Activated CD4-positive, alpha-beta memory T cell treated with anti-CD3 and anti-CD28 coated beads, Interleukin-2, amount 10 ng/mL, durations not matched to agents 7 days and 5 days (primary cell): ENCODE measurements at regions not wholly inside any gene's neighbourhood (a gene's known extent, or its start where the extent isn't known, plus 50 kb on each side); places are given as distances from the start of the nearest gene placed in this dataset.

ENCODE experiments used
- CTCF ChIA-PET: fragments of 350-600 bp; sonication (Branson Sonifier 250); formaldehyde crosslinking; loops from one replicate; lab custom pipeline; 2021; ENCODE audit warnings: antibody characterized with exemption, inconsistent platforms; lab: Charles Lee
- POLR2A ChIA-PET: fragments of 350-600 bp; sonication (Branson Sonifier 250); formaldehyde crosslinking; loops from one replicate; lab custom pipeline; 2021; ENCODE audit warnings: antibody characterized with exemption; lab: Charles Lee
- DNase-seq: peaks from one replicate; pipeline ENCODE4 v3.0.0-alpha.2; 2020
- H3K27ac Mint-ChIP-seq: one replicate; pipeline ENCODE4 v1.8.0; 2021; ENCODE audit warnings: mild to moderate bottlenecking, mixed read lengths
- H3K27me3 Mint-ChIP-seq: one replicate; pipeline ENCODE4 v1.8.0; 2021; ENCODE audit warnings: mixed read lengths
- H3K36me3 Mint-ChIP-seq: one replicate; pipeline ENCODE4 v1.8.0; 2021; ENCODE audit warnings: low read depth, mixed read lengths
- H3K4me1 Mint-ChIP-seq: one replicate; pipeline ENCODE4 v1.8.0; 2021; ENCODE audit warnings: mixed read lengths
- H3K4me3 Mint-ChIP-seq: one replicate; pipeline ENCODE4 v1.8.0; 2021; ENCODE audit warnings: mild to moderate bottlenecking, mixed read lengths
- H3K9me3 Mint-ChIP-seq: one replicate; pipeline ENCODE4 v1.8.0; 2021; ENCODE audit warnings: mixed read lengths

GRCh38 chr7:25762511-25763462, 389.2 kb upstream of the NFE2L3 start:
- H3K36me3 Mint-ChIP-seq = no peaks in the 10 kb centered on the region
- no peaks in the 10 kb centered on the region for H3K4me1 Mint-ChIP-seq
- ChIA-PET POLR2A (no interaction called here), CTCF (no interaction called here)
- H3K27ac Mint-ChIP-seq = no peak overlapping the region
- no peak for DNase-seq
- H3K27me3 Mint-ChIP-seq = peaks cover 4% of the 10 kb centered on the region
- H3K4me3 Mint-ChIP-seq = no peak overlapping the region
- no peaks in the 10 kb centered on the region for H3K9me3 Mint-ChIP-seq

GRCh38 chr7:25763463-25763860, 388.5 kb upstream of the NFE2L3 start:
- Mint-ChIP-seq H3K27ac (no peak overlapping the region), H3K36me3 (no peaks in the 10 kb centered on the region), H3K27me3 (peaks cover 4% of the 10 kb centered on the region), H3K4me3 (no peak overlapping the region), H3K4me1 (no peaks in the 10 kb centered on the region), H3K9me3 (no peaks in the 10 kb centered on the region)
- DNase-seq = no peak
- CTCF ChIA-PET = no interaction called here
- POLR2A ChIA-PET = no interaction called here

- no peak for DNase-seq
- CTCF ChIA-PET = no interaction called here
Measured at GRCh38 chr7:25765110-25765655, 386.8 kb upstream of the NFE2L3 start.

DNA sequence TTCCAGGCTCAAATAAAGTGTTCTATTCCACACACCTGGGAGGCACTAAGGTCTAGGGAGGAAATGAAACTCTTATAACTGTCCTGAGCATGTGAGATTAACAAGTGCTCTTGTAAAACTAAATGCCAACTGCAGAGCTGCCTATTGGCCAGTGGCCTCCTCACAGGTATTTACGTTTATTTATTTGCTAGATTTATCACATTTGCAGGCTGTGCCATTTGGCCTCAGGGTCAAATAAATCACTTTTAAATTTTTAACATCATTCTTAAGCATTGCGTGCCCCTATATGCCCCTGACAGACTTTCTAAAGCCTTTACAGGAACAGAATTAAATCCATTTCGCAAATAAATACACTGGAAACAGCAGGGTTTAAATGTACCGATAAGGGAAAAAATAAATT, 381.8 kb upstream of the NFE2L3 start:
- Mint-ChIP-seq H3K9me3 (no peaks in the 10 kb centered on the region), H3K27ac (no peak overlapping the region), H3K4me1 (no peaks in the 10 kb centered on the region), H3K4me3 (no peak overlapping the region), H3K36me3 (no peaks in the 10 kb centered on the region), H3K27me3 (peaks cover 3% of the 10 kb centered on the region)
- ChIA-PET CTCF (no interaction called here), POLR2A (no interaction called here)
- DNase-seq = no peak

More at GRCh38 chr7:25765110-25765655, 386.8 kb upstream of the NFE2L3 start:
- Mint-ChIP-seq H3K27me3 (peaks cover 3% of the 10 kb centered on the region), H3K4me3 (no peak overlapping the region), H3K4me1 (no peaks in the 10 kb centered on the region), H3K9me3 (no peaks in the 10 kb centered on the region), H3K36me3 (no peaks in the 10 kb centered on the region), H3K27ac (no peak overlapping the region)
- POLR2A ChIA-PET = interaction anchor here (1.3 kb wide), 1 partner anchor 10 kb away, joined by 3 read pairs; no protein-coding TSS in a partner anchor

- Mint-ChIP-seq H3K4me3 (no peak overlapping the region), H3K9me3 (no peaks in the 10 kb centered on the region), H3K27ac (no peak overlapping the region), H3K36me3 (no peaks in the 10 kb centered on the region), H3K27me3 (peaks cover 3% of the 10 kb centered on the region), H3K4me1 (no peaks in the 10 kb centered on the region)
- CTCF ChIA-PET = no interaction called here
- DNase-seq = no peak
- POLR2A ChIA-PET = no interaction called here
Measured at GRCh38 chr7:25770670-25771069, 381.3 kb upstream of the NFE2L3 start.

GRCh38 chr7:25771491-25771890, 380.5 kb upstream of the NFE2L3 start:
- ChIA-PET CTCF (no interaction called here), POLR2A (no interaction called here)
- no peak overlapping the region for H3K4me3 Mint-ChIP-seq
- no peaks in the 10 kb centered on the region for H3K4me1 Mint-ChIP-seq
- DNase-seq = no peak
- H3K9me3 Mint-ChIP-seq = no peaks in the 10 kb centered on the region
- H3K36me3 Mint-ChIP-seq = no peaks in the 10 kb centered on the region
- peaks cover 3% of the 10 kb centered on the region for H3K27me3 Mint-ChIP-seq
- H3K27ac Mint-ChIP-seq = no peak overlapping the region

GRCh38 chr7:25772802-25773201, 379.2 kb upstream of the NFE2L3 start:
- ChIA-PET POLR2A (no interaction called here), CTCF (no interaction called here)
- Mint-ChIP-seq H3K27ac (no peak overlapping the region), H3K9me3 (no peaks in the 10 kb centered on the region), H3K27me3 (peaks cover 3% of the 10 kb centered on the region), H3K4me1 (no peaks in the 10 kb centered on the region), H3K4me3 (no peak overlapping the region), H3K36me3 (no peaks in the 10 kb centered on the region)
- DNase-seq = no peak

- no peaks in the 10 kb centered on the region for H3K27me3 Mint-ChIP-seq
- H3K4me3 Mint-ChIP-seq = no peak overlapping the region
- H3K36me3 Mint-ChIP-seq = no peaks in the 10 kb centered on the region
- H3K4me1 Mint-ChIP-seq = no peaks in the 10 kb centered on the region
- CTCF ChIA-PET = no interaction called here
- no peak for DNase-seq
- POLR2A ChIA-PET = interaction anchor here (0.9 kb wide), 1 partner anchor 9 kb away, joined by 3 read pairs; no protein-coding TSS in a partner anchor
- no peak overlapping the region for H3K27ac Mint-ChIP-seq
- H3K9me3 Mint-ChIP-seq = no peaks in the 10 kb centered on the region
Measured at GRCh38 chr7:25774675-25775074, 377.3 kb upstream of the NFE2L3 start.

- CTCF ChIA-PET = no interaction called here
- no peaks in the 10 kb centered on the region for H3K36me3 Mint-ChIP-seq
- no peaks in the 10 kb centered on the region for H3K27me3 Mint-ChIP-seq
- H3K27ac Mint-ChIP-seq = no peak overlapping the region
- H3K4me3 Mint-ChIP-seq = no peak overlapping the region
- no peak for DNase-seq
- POLR2A ChIA-PET = interaction anchor here (0.9 kb wide), 1 partner anchor 10 kb away, joined by 3 read pairs; no protein-coding TSS in a partner anchor
- H3K4me1 Mint-ChIP-seq = no peaks in the 10 kb centered on the region
- no peaks in the 10 kb centered on the region for H3K9me3 Mint-ChIP-seq
Measured at GRCh38 chr7:25775570-25775969, 376.4 kb upstream of the NFE2L3 start.

GRCh38 chr7:25775999-25776743, 375.8 kb upstream of the NFE2L3 start:
- Mint-ChIP-seq H3K4me1 (no peaks in the 10 kb centered on the region), H3K36me3 (no peaks in the 10 kb centered on the region), H3K9me3 (no peaks in the 10 kb centered on the region), H3K27ac (no peak overlapping the region), H3K4me3 (no peak overlapping the region), H3K27me3 (peaks cover 3% of the 10 kb centered on the region)
- ChIA-PET CTCF (no interaction called here), POLR2A (no interaction called here)
- no peak for DNase-seq

GRCh38 chr7:25776744-25777123, 375.3 kb upstream of the NFE2L3 start:
- no peaks in the 10 kb centered on the region for H3K36me3 Mint-ChIP-seq
- H3K4me3 Mint-ChIP-seq = no peak overlapping the region
- H3K4me1 Mint-ChIP-seq = no peaks in the 10 kb centered on the region
- CTCF ChIA-PET = no interaction called here
- no peak for DNase-seq
- no peaks in the 10 kb centered on the region for H3K9me3 Mint-ChIP-seq
- peaks cover 3% of the 10 kb centered on the region for H3K27me3 Mint-ChIP-seq
- H3K27ac Mint-ChIP-seq = no peak overlapping the region
- POLR2A ChIA-PET = no interaction called here

- Mint-ChIP-seq H3K9me3 (no peaks in the 10 kb centered on the region), H3K36me3 (no peaks in the 10 kb centered on the region), H3K27ac (no peak overlapping the region), H3K4me1 (no peaks in the 10 kb centered on the region), H3K4me3 (no peak overlapping the region), H3K27me3 (peaks cover 3% of the 10 kb centered on the region)
- CTCF ChIA-PET = no interaction called here
- no peak for DNase-seq
- POLR2A ChIA-PET = no interaction called here
Measured at GRCh38 chr7:25777969-25778708, 373.9 kb upstream of the NFE2L3 start.
